ENCODE measurements at regions not wholly inside any gene's neighbourhood (a gene's known extent, or its start where the extent isn't known, plus 50 kb on each side); places are given as distances from the start of the nearest gene placed in this dataset.

GRCh38 chr10:125513429-125514182 is 169.4 kb downstream of the TEX36 start:
- peaks cover 0 to 11% (median 0%) of the 10 kb centered on the region in 5 donors for H3K4me1 ChIP-seq (ENCODE audit: control insufficient read depth in 5 of 5, insufficient read depth in 5 of 5, low read length in 5 of 5)
- no peak overlapping the region for H3K27ac ChIP-seq (ENCODE audit: low read depth in 1 of 2, low read length in 1 of 2)
- no peaks in the 10 kb centered on the region for H3K9me3 ChIP-seq (ENCODE audit: control insufficient read depth in 4 of 4, insufficient read depth in 3 of 4, low read length in 3 of 4)
- no peaks in the 10 kb centered on the region for H3K27me3 ChIP-seq (ENCODE audit: control insufficient read depth in 3 of 3, insufficient read depth in 3 of 3, low read length in 2 of 3)
- no peaks in the 10 kb centered on the region for H3K36me3 ChIP-seq (ENCODE audit: control insufficient read depth in 4 of 4, insufficient read depth in 4 of 4, low read length in 4 of 4)
- no peak for TF ChIP-seq CTCF (IDR thresholded peaks at IDR 0.05; ENCODE audit: control extremely low read depth, extremely low read depth)
- 76 to 91% methylated on average over 11 of the region's 11 CpGs for WGBS, 2 donors
- ATAC-seq (ENCODE audit: insufficient read depth, low FRiP score) (no peak), DNase-seq (no peak)
- no peak overlapping the region for H3K4me3 ChIP-seq
- H3K9ac ChIP-seq (ENCODE audit: insufficient read depth in 1 of 2, low read length in 2 of 2), result no peak overlapping the region

- H3K27ac ChIP-seq (ENCODE audit: low read depth in 1 of 2, low read length in 1 of 2), result no peak overlapping the region
- WGBS, 2 donors, result 88 to 96% methylated on average over 9 of the region's 9 CpGs
- peaks cover 0 to 11% (median 0%) of the 10 kb centered on the region in 5 donors for H3K4me1 ChIP-seq (ENCODE audit: control insufficient read depth in 5 of 5, insufficient read depth in 5 of 5, low read length in 5 of 5)
- no peak for ATAC-seq (ENCODE audit: insufficient read depth, low FRiP score)
- H3K9ac ChIP-seq (ENCODE audit: insufficient read depth in 1 of 2, low read length in 2 of 2), result no peak overlapping the region
- H3K4me3 ChIP-seq, result no peak overlapping the region
- DNase-seq, result no peak
- no peak for TF ChIP-seq CTCF (IDR thresholded peaks at IDR 0.05; ENCODE audit: control extremely low read depth, extremely low read depth)
- H3K27me3 ChIP-seq (ENCODE audit: control insufficient read depth in 3 of 3, insufficient read depth in 3 of 3, low read length in 2 of 3), result no peaks in the 10 kb centered on the region
- no peaks in the 10 kb centered on the region for H3K9me3 ChIP-seq (ENCODE audit: control insufficient read depth in 4 of 4, insufficient read depth in 3 of 4, low read length in 3 of 4)
- H3K36me3 ChIP-seq (ENCODE audit: control insufficient read depth in 4 of 4, insufficient read depth in 4 of 4, low read length in 4 of 4), result no peaks in the 10 kb centered on the region
Observed at GRCh38 chr10:125510998-125511397, 172.0 kb downstream of the TEX36 start.

- 71 to 76% methylated on average over 3 of the region's 3 CpGs for WGBS, 2 donors
- Histone ChIP-seq H3K4me1 (ENCODE audit: control insufficient read depth in 5 of 5, insufficient read depth in 5 of 5, low read length in 5 of 5) (no peaks in the 10 kb centered on the region), H3K9ac (ENCODE audit: insufficient read depth in 1 of 2, low read length in 2 of 2) (no peak overlapping the region), H3K36me3 (ENCODE audit: control insufficient read depth in 4 of 4, insufficient read depth in 4 of 4, low read length in 4 of 4) (no peaks in the 10 kb centered on the region), H3K9me3 (ENCODE audit: control insufficient read depth in 4 of 4, insufficient read depth in 3 of 4, low read length in 3 of 4) (peaks cover 0 to 2% (median 0%) of the 10 kb centered on the region in 4 donors), H3K27me3 (ENCODE audit: control insufficient read depth in 3 of 3, insufficient read depth in 3 of 3, low read length in 2 of 3) (no peaks in the 10 kb centered on the region), H3K4me3 (no peak overlapping the region), H3K27ac (ENCODE audit: low read depth in 1 of 2, low read length in 1 of 2) (no peak overlapping the region)
- TF ChIP-seq CTCF (IDR thresholded peaks at IDR 0.05; ENCODE audit: control extremely low read depth, extremely low read depth), result no peak
- ATAC-seq (ENCODE audit: insufficient read depth, low FRiP score) (no peak), DNase-seq (no peak)
Observed at GRCh38 chr10:125505648-125506047, 177.3 kb downstream of the TEX36 start.

- Histone ChIP-seq H3K4me3 (no peak overlapping the region), H3K9me3 (ENCODE audit: control insufficient read depth in 4 of 4, insufficient read depth in 3 of 4, low read length in 3 of 4) (peaks cover 0 to 2% (median 0%) of the 10 kb centered on the region in 4 donors), H3K4me1 (ENCODE audit: control insufficient read depth in 5 of 5, insufficient read depth in 5 of 5, low read length in 5 of 5) (no peaks in the 10 kb centered on the region), H3K36me3 (ENCODE audit: control insufficient read depth in 4 of 4, insufficient read depth in 4 of 4, low read length in 4 of 4) (no peaks in the 10 kb centered on the region), H3K27ac (ENCODE audit: low read depth in 1 of 2, low read length in 1 of 2) (no peak overlapping the region), H3K9ac (ENCODE audit: insufficient read depth in 1 of 2, low read length in 2 of 2) (no peak overlapping the region), H3K27me3 (ENCODE audit: control insufficient read depth in 3 of 3, insufficient read depth in 3 of 3, low read length in 2 of 3) (no peaks in the 10 kb centered on the region)
- DNase-seq (no peak), ATAC-seq (ENCODE audit: insufficient read depth, low FRiP score) (no peak)
- no peak for TF ChIP-seq CTCF (IDR thresholded peaks at IDR 0.05; ENCODE audit: control extremely low read depth, extremely low read depth)
- WGBS, 2 donors, result 83 to 88% methylated on average over 8 of the region's 8 CpGs
Observed at GRCh38 chr10:125502276-125502675, 180.7 kb downstream of the TEX36 start.
